Peyer's patch (tissue), 4 donors: ENCODE measurements at regions not wholly inside any gene's neighbourhood (a gene's known extent, or its start where the extent isn't known, plus 50 kb on each side); places are given as distances from the start of the nearest gene placed in this dataset.

ENCODE experiments used
- DNase-seq, 3 donors: peaks; one replicate each; pipeline ENCODE4 v3.0.0-alpha.2; 2017 to 2019
- H3K27ac ChIP-seq, 4 donors: fragments of 200-600 bp; sonication (generic); one replicate each; pipeline ENCODE4 v1.5.1; 2016 to 2019
- H3K27me3 ChIP-seq, 2 donors: fragments of 200-600 bp; sonication (generic); one replicate each; pipeline ENCODE4 v1.5.1; 2019
- H3K36me3 ChIP-seq, 3 donors: fragments of 200-600 bp; sonication (generic); one replicate each; pipeline ENCODE4 v1.5.1; 2016 to 2019
- H3K4me1 ChIP-seq, 4 donors: fragments of 200-600 bp; sonication (generic); one replicate each; pipeline ENCODE4 v1.5.1; 2016 to 2019
- H3K4me3 ChIP-seq, 4 donors: fragments of 200-600 bp; sonication (generic); 1 replicate in 3 of 4; 2 replicates in 1 of 4; pipeline ENCODE4 v1.5.1; 2016 to 2019; ENCODE audit warnings: mild to moderate bottlenecking in 1 of 4
- H3K9me3 ChIP-seq, 4 donors: fragments of 200-600 bp; sonication (generic); one replicate each; pipeline ENCODE4 v1.5.1; 2016 to 2019; ENCODE audit warnings: mild to moderate bottlenecking in 1 of 4
- POLR2A ChIP-seq, 2 donors: fragments of 450-650 bp; IDR thresholded peaks; one replicate each; pipeline ENCODE4 v1.5.1; 2017; ENCODE audit warnings: antibody characterized with exemption in 2 of 2, mild to moderate bottlenecking in 2 of 2, moderate library complexity in 2 of 2
- TF ChIP-seq, protein P1 (sequence below), 6 experiments: fragments of 450-650 bp in 4 of 6; fragments of 200-600 bp in 2 of 6; sonication (generic) in 1 of 6; IDR thresholded peaks; one replicate each; pipeline ENCODE4 v1.5.1; 2017 to 2019; ENCODE audit warnings: antibody characterized with exemption in 6 of 6, mild to moderate bottlenecking in 3 of 6, moderate library complexity in 1 of 6

DNA sequence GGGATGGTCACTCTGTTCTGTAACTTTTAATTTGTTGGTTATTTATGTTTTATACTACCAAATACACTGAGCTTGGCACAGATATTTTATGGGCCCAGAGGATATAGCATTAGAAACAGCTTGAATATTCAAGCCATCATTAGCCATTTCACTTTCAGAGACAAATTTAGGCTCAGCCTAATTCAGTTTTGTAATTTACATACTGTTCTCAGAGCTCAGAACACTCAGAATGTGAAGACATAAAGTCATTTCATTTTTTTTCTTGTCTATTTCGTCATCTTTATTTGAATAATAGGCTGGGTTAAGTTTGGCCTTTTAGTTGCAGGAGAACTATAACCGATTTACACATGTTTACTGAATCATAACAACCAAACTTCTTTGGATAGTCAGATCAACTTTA lies 361.7 kb downstream of the SNAPC1 start:
- no peaks in the 10 kb centered on the region for H3K9me3 ChIP-seq
- no peak for DNase-seq
- no peaks in the 10 kb centered on the region for H3K36me3 ChIP-seq
- TF ChIP-seq POLR2A (IDR thresholded peaks at IDR 0.05) = no peak
- TF ChIP-seq, protein P1, sequence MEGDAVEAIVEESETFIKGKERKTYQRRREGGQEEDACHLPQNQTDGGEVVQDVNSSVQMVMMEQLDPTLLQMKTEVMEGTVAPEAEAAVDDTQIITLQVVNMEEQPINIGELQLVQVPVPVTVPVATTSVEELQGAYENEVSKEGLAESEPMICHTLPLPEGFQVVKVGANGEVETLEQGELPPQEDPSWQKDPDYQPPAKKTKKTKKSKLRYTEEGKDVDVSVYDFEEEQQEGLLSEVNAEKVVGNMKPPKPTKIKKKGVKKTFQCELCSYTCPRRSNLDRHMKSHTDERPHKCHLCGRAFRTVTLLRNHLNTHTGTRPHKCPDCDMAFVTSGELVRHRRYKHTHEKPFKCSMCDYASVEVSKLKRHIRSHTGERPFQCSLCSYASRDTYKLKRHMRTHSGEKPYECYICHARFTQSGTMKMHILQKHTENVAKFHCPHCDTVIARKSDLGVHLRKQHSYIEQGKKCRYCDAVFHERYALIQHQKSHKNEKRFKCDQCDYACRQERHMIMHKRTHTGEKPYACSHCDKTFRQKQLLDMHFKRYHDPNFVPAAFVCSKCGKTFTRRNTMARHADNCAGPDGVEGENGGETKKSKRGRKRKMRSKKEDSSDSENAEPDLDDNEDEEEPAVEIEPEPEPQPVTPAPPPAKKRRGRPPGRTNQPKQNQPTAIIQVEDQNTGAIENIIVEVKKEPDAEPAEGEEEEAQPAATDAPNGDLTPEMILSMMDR (IDR thresholded peaks at IDR 0.05) = no peak
- H3K4me3 ChIP-seq = no peak overlapping the region
- H3K27me3 ChIP-seq = no peaks in the 10 kb centered on the region
- H3K4me1 ChIP-seq = no peaks in the 10 kb centered on the region
- H3K27ac ChIP-seq = no peak overlapping the region

DNA sequence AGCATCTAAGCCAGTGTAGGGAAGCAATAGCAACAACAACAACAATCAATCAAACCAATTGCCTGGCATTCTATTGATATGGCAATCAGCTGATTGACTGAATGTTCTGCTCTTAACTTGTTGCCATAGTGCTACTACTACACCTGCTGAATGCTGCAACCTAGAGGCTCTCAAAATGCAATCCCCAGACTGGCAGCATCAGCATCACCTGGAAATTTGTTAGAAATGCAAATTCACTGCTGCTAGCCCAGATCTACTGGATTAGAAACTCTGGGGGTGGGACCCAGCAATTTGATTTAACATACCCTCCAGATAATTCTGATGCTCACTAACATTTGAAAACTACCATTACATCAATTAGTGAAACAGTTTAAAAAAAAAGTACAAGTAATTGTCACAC lies 363.6 kb downstream of the SNAPC1 start:
- H3K27ac ChIP-seq = no peak overlapping the region
- H3K9me3 ChIP-seq = no peaks in the 10 kb centered on the region
- no peaks in the 10 kb centered on the region for H3K4me1 ChIP-seq
- H3K27me3 ChIP-seq = no peaks in the 10 kb centered on the region
- no peaks in the 10 kb centered on the region for H3K36me3 ChIP-seq
- TF ChIP-seq, protein P1 (IDR thresholded peaks at IDR 0.05) = no peak
- TF ChIP-seq POLR2A (IDR thresholded peaks at IDR 0.05) = no peak
- no peak overlapping the region for H3K4me3 ChIP-seq
- DNase-seq = no peak

DNA sequence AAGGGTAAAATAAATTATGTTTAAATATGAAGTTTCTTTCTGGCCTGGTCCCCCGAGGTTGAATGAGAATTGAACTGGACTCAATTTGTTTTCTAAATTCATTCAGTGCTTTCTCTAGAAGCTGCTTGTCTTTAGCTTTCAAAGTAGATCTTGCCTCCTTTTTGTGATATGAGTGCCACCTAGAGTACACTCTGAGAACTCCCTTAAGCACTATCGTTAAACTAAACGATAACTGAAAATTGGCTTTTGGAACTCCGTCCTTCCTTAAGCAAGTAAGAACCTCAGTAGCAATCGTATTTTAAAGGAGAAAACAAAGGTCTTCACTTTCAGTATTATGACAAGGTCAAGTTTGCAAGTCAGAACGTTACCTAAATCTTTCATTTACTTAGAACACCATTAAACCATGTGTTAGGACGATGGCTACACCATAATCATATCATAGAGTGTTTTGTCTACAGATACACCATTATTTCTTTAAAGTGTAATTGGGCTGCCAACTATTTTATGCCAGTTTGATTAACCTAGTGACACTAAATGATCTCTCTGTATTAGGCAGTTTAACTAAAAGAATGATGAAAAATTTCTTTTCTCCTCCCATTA lies 364.8 kb downstream of the SNAPC1 start:
- H3K27ac ChIP-seq = no peak overlapping the region
- no peak overlapping the region for H3K4me3 ChIP-seq
- DNase-seq = no peak
- H3K27me3 ChIP-seq = no peaks in the 10 kb centered on the region
- H3K36me3 ChIP-seq = no peaks in the 10 kb centered on the region
- no peaks in the 10 kb centered on the region for H3K9me3 ChIP-seq
- no peaks in the 10 kb centered on the region for H3K4me1 ChIP-seq
- TF ChIP-seq, protein P1 (IDR thresholded peaks at IDR 0.05) = peak; percentile 50 to 77 (median 66)
- TF ChIP-seq POLR2A (IDR thresholded peaks at IDR 0.05) = no peak

DNA sequence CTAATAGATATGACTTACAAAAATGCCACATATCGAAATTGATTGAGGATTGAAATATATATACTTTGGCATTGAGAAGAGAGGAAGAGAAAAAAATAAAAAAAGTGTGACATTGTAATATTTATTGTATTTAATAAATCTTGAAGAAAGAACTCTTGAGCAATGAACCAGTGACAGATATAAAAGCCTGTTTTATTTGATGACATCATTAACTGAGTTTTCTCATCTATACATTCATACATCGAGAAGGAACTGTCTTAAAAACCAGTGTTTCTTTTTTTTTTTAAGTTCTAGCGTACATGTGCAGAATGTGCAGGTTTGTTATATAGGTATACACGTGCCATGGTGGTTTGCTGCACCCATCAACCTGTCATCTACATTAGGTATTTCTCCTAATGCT lies 368.2 kb downstream of the SNAPC1 start:
- Histone ChIP-seq H3K4me3 (no peak overlapping the region), H3K36me3 (no peaks in the 10 kb centered on the region), H3K4me1 (no peaks in the 10 kb centered on the region), H3K27ac (no peak overlapping the region), H3K9me3 (no peaks in the 10 kb centered on the region), H3K27me3 (no peaks in the 10 kb centered on the region)
- no peak for TF ChIP-seq POLR2A (IDR thresholded peaks at IDR 0.05)
- TF ChIP-seq, protein P1 (IDR thresholded peaks at IDR 0.05) = no peak
- no peak for DNase-seq

DNA sequence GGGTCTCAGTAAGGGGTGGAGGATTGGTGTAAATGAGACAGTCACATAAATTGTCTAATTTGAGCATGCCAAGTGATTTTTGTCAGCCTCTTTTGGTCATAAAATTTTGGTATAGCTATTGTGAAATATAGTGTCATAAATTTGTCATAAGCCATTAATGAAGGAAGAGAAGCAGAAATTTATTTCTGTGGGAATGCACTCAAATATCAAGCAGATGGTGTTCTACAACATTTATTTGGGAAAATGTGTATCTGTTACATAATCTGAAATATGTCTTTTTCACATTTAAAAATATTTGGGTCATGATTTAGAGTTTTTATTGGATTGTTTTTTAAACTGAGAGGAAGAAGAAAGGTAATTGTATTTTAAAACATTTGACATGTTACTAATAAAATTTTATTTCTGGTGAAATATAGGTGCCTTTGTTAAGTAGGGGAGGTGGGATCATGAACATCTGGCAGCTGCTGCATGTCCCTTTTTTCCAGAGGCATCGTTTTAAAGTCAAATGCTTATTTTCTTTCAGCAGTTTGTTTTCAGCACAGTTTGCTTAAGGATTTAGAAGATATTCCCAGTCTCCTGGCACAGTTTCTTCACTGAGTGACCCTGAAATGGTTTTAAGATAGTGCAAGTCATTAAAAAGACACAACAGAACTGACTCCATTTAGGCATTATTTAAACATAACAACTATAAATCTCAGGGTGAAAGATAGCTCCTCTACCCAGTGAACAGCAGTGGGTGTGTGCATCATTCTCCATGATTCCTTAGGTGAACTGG lies 371.7 kb downstream of the SNAPC1 start:
- Histone ChIP-seq H3K4me1 (no peaks in the 10 kb centered on the region), H3K9me3 (no peaks in the 10 kb centered on the region), H3K4me3 (no peak overlapping the region), H3K27me3 (no peaks in the 10 kb centered on the region), H3K36me3 (no peaks in the 10 kb centered on the region), H3K27ac (no peak overlapping the region)
- TF ChIP-seq POLR2A (IDR thresholded peaks at IDR 0.05) = no peak
- TF ChIP-seq, protein P1 (IDR thresholded peaks at IDR 0.05) = no peak
- no peak for DNase-seq
